ENCODE measurements at regions not wholly inside any gene's neighbourhood (a gene's known extent, or its start where the extent isn't known, plus 50 kb on each side); places are given as distances from the start of the nearest gene placed in this dataset.

DNA sequence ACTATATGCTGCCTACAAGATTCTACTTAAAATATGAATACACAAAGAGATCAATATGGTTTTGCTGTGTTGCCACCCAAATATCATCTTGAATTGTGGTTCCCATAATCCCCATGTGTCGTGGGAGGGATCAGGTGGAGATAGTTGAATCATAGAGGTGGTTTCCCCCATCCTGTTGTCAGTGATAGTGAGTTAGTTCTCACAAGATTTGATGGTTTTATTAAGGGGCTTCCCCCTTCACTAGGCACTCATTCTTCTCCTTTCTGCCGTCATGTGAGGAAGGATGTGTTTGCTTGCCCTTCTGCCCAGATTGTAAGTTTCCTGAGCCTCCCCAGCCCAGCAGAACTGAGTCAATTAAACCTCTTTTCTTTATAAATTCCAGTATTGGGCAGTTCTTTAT is 654.4 kb upstream of the NR5A2 start:
- no peak overlapping the region for H3K9ac ChIP-seq (ENCODE audit: low read depth, low read length)
- no peaks in the 10 kb centered on the region for H3K4me1 ChIP-seq (ENCODE audit: insufficient read depth, low read length)
- H3K9me3 ChIP-seq (ENCODE audit: control insufficient read depth, insufficient read depth, low read length), result no peaks in the 10 kb centered on the region
- H3K36me3 ChIP-seq (ENCODE audit: insufficient read depth, low read length), result no peaks in the 10 kb centered on the region

DNA sequence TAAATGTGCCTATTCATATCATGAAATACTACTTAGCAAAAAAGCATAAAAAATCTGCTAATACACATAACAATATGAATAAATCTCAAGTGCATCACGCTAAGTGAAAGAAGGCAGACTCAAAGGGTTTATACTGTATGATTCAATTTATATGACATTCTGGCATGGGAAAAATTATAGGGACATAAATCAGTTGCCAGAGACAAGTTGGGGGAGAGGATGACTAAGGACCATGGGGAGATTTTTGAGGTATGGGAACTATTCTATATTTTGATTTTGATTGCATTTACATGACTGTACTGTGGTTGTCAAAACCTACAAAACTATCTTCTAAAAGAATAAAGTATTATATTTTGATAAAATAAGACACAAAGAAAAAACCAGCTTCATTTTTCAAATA is 650.3 kb upstream of the NR5A2 start:
- H3K36me3 ChIP-seq (ENCODE audit: insufficient read depth, low read length), result no peaks in the 10 kb centered on the region
- no peaks in the 10 kb centered on the region for H3K4me1 ChIP-seq (ENCODE audit: insufficient read depth, low read length)
- H3K9me3 ChIP-seq (ENCODE audit: control insufficient read depth, insufficient read depth, low read length), result no peaks in the 10 kb centered on the region
- no peak overlapping the region for H3K9ac ChIP-seq (ENCODE audit: low read depth, low read length)

DNA sequence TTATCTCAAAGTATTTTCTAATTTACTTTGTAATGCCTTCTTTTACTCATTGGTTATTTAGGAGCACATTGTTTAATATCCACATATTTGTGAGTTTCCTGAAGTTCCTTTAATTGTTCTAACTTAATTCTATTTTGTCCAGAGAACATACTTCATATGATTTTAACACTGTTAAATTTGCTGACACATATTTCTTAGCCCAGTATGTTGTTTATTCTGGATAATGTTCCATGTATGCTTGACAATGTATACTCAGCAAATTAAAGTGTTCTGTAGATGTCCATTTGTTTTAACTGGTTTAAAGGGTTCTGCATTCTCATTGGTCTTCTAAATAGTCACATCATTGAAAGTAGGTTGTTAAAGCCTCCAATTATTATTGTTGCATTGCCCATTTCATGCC is 643.7 kb upstream of the NR5A2 start:
- H3K4me1 ChIP-seq (ENCODE audit: insufficient read depth, low read length), result no peaks in the 10 kb centered on the region
- no peaks in the 10 kb centered on the region for H3K36me3 ChIP-seq (ENCODE audit: insufficient read depth, low read length)
- no peaks in the 10 kb centered on the region for H3K9me3 ChIP-seq (ENCODE audit: control insufficient read depth, insufficient read depth, low read length)

DNA sequence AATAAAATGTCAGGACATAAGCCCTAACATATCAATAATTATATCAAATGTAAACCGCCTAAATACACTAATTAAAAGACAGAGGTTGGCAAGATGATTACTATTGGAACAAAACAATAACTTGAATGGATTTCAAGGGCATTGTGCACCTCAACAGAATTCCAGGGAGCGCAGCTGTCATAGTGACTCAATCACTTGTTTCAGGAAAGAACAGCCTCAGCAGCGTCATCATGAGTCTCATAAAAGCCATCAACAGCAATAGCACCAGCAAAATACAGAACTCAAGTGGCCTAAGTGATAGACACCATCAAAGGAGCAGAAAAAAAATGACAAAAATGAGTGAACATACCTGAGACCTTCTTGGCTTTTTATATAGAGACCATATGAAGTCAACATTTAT is 632.7 kb upstream of the NR5A2 start:
- Histone ChIP-seq H3K9ac (ENCODE audit: low read depth, low read length) (no peak overlapping the region), H3K4me1 (ENCODE audit: insufficient read depth, low read length) (no peaks in the 10 kb centered on the region), H3K36me3 (ENCODE audit: insufficient read depth, low read length) (no peaks in the 10 kb centered on the region), H3K9me3 (ENCODE audit: control insufficient read depth, insufficient read depth, low read length) (no peaks in the 10 kb centered on the region)

More for the DNA sequence above, 643.7 kb upstream of the NR5A2 start:
- no peak overlapping the region for H3K9ac ChIP-seq (ENCODE audit: low read depth, low read length)

DNA sequence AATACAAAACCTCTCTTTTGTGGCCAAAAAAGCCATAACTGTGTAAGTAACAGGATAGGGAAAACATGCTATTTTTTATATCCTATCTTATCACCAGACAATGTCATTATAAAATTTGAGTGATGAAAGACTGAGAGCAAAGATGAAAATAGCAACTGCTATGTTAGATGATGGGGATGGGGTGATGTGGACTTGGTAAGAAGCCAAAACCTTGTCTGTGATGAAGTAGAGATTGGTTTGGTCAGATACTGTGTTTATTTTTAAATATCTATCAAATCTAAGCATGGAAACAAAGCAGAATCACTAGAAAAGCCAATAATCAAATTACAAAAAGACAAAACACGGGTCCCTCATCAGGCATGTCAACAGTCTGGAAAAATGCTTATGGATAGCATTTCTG is 631.1 kb upstream of the NR5A2 start:
- Histone ChIP-seq H3K4me1 (ENCODE audit: insufficient read depth, low read length) (no peaks in the 10 kb centered on the region), H3K9ac (ENCODE audit: low read depth, low read length) (no peak overlapping the region), H3K9me3 (ENCODE audit: control insufficient read depth, insufficient read depth, low read length) (no peaks in the 10 kb centered on the region), H3K36me3 (ENCODE audit: insufficient read depth, low read length) (no peaks in the 10 kb centered on the region)

DNA sequence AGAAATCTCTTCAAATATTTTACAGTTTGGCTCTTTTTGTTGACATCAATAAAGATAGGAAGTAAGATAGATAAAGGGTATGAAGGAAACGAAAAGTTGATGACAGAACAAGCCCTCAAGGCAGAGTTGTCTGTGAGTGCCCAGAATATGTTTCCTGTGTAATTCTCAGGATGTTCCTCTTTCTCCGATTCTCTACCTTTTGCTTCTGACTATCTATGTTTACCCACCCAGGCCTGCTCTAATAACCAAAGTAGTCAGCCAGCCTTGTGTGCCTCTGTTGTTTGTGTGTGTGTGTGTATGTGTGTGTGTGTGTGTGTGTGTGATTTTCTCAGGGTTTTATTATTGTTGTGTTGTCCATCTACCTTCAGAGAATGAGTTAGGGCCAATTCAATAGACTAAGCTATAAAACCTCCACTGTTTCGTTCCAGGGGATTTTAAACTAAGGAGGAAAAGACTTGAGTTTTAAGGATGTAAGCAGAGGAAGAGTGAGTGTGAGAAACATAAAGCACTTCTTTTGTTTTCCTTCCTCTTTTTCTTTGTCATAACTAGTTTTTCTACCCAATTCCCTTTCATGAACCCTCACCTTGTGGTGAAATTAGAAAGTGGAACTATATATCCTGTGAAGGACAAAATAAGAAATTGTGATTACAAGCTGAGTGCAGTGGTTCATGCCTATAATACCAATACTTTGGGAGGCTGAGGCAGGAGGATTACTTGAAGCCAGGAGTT is 627.4 kb upstream of the NR5A2 start:
- peaks cover 9% of the 10 kb centered on the region; the same call in 1 of the 2 replicates for H3K4me1 ChIP-seq (ENCODE audit: insufficient read depth, low read length)
- H3K9ac ChIP-seq (ENCODE audit: low read depth, low read length), result no peak overlapping the region
- no peaks in the 10 kb centered on the region for H3K9me3 ChIP-seq (ENCODE audit: control insufficient read depth, insufficient read depth, low read length)
- no peaks in the 10 kb centered on the region for H3K36me3 ChIP-seq (ENCODE audit: insufficient read depth, low read length)

DNA sequence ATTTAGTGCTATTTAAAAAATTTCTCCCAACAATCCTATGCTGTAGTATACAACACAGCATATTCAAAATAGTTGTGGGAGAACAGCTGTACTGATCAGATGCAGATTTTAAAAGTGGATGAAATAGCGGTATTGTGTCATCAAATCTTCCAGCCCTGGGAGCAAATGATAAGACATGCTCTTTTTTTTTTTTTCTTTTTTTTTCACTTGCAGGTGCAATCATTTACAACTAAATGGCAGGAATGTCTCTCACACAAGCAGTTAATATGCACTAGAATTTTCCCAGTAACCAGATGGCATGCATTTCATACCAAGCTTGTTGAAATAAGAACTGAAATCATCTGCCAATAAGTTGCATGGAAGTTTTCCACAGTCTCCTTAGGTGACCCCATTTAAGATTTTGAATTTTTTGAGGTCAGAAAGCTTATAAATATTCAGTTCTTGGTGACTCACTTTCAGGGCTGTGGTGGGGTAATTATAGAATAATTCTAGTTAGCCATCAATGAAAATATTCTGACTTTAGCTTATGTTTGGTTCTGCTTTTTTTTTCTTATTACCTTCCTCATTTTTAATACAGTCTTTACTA is 623.9 kb upstream of the NR5A2 start:
- no peaks in the 10 kb centered on the region for H3K9me3 ChIP-seq (ENCODE audit: control insufficient read depth, insufficient read depth, low read length)
- H3K36me3 ChIP-seq (ENCODE audit: insufficient read depth, low read length), result no peaks in the 10 kb centered on the region
- no peak overlapping the region for H3K9ac ChIP-seq (ENCODE audit: low read depth, low read length)
- H3K4me1 ChIP-seq (ENCODE audit: insufficient read depth, low read length), result peaks cover 9% of the 10 kb centered on the region; the same call in 1 of the 2 replicates

DNA sequence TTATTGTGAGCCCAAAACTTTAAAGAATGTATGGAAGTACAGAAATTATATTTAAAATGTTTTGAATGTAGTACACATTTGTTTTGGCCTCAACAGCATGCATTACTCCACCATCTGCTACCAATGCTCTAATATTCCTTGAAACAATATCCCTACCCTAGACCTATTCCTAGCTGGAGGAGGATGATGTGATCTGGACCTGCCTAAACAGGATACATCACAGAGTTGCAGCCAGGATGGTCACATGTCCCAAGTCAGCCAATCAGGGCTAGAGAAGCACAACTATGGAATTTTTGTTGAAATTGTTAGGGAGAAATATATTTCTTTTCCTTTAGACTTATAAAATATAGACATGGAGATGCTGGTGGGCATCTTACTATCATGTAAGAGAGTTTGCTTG is 623.3 kb upstream of the NR5A2 start:
- H3K9ac ChIP-seq (ENCODE audit: low read depth, low read length), result no peak overlapping the region
- peaks cover 9% of the 10 kb centered on the region; the same call in 1 of the 2 replicates for H3K4me1 ChIP-seq (ENCODE audit: insufficient read depth, low read length)
- H3K9me3 ChIP-seq (ENCODE audit: control insufficient read depth, insufficient read depth, low read length), result no peaks in the 10 kb centered on the region
- H3K36me3 ChIP-seq (ENCODE audit: insufficient read depth, low read length), result no peaks in the 10 kb centered on the region

DNA sequence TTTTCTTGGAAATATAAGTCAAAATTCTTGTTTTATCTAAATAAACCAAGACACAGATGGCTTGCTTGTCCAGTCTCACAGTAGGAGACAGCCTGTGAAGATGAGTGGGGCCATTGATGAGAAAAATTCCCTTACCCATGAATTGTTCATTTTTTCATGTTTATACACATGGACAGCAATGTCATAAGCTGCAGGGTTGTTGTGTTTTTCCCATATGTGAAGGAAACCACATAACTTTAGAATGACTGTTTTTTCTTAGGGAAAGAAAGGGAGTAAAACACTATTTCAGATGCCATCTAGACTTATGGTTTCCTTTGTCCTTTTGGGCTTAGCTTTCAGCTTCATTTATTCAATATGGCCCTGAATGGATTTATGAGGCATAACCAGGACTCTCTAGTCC is 622.5 kb upstream of the NR5A2 start:
- H3K9ac ChIP-seq (ENCODE audit: low read depth, low read length), result no peak overlapping the region
- H3K36me3 ChIP-seq (ENCODE audit: insufficient read depth, low read length), result no peaks in the 10 kb centered on the region
- peaks cover 9% of the 10 kb centered on the region; the same call in 1 of the 2 replicates for H3K4me1 ChIP-seq (ENCODE audit: insufficient read depth, low read length)
- no peaks in the 10 kb centered on the region for H3K9me3 ChIP-seq (ENCODE audit: control insufficient read depth, insufficient read depth, low read length)

DNA sequence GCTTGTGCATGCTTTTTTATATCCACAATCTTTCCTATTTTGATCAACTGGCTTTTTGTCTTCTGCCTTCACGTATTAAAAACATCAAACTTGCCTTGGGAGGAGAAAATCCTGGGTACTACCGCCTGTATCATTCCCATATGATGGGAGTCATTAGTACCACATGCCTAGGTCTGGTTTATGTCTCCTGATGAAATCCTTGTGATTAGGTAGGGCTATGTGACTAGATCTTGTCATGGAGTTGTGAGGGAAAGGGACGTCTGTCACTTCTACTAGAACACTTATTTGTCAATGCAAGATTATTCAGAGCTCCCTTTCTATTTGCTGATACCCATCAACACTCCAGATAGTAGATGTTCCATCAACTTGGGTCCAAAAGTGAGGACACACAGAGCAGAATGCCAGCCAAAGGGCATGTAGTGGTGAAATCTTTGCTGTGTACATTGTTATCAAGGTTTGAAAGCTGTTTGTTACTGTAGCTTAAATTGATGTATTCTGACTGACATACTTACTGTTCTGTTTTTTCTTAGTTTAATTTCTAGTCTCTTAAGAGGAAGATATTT is 621.8 kb upstream of the NR5A2 start:
- Histone ChIP-seq H3K4me1 (ENCODE audit: insufficient read depth, low read length) (peaks cover 9% of the 10 kb centered on the region; the same call in 1 of the 2 replicates), H3K9me3 (ENCODE audit: control insufficient read depth, insufficient read depth, low read length) (no peaks in the 10 kb centered on the region), H3K36me3 (ENCODE audit: insufficient read depth, low read length) (no peaks in the 10 kb centered on the region), H3K9ac (ENCODE audit: low read depth, low read length) (no peak overlapping the region)

DNA sequence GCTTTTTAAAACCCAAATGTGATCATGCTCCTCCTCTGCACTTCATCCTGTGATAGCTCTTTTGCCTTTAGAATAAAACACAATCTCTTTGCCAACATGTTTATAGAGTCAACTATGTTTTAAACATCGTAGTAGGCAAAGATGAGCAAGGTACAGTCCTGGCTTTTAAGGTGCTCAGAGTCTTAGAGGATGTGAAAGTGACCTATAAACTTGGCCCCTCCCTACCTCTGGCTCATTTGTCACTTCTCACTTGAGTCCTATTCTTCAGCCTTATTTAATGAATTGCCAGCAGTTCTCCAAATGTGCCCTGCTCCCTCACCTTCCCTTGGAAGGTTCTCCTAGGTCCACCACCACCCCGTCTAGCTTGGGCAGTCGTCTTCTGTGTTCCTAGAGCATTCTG is 617.0 kb upstream of the NR5A2 start:
- Histone ChIP-seq H3K9ac (ENCODE audit: low read depth, low read length) (no peak overlapping the region), H3K4me1 (ENCODE audit: insufficient read depth, low read length) (no peaks in the 10 kb centered on the region), H3K9me3 (ENCODE audit: control insufficient read depth, insufficient read depth, low read length) (no peaks in the 10 kb centered on the region)

DNA sequence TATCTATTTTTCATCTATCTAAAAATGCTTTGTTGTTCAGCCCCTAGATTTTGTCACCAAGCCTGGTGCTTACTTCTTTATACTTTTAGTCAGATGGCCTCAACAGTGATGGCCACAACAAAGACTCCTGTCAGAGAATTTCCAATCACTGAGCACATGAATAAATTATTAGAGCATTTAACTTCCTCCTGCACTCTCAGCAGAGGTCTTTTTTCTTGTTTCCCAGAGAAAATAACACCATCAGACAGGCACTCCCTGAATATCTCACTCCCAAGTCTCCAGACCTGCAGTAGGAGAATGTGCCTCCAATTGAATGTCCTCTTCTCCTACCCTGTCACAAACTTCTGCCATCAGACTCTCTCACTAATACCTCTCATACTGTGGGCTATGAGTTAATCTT is 616.0 kb upstream of the NR5A2 start:
- no peak overlapping the region for H3K9ac ChIP-seq (ENCODE audit: low read depth, low read length)
- H3K4me1 ChIP-seq (ENCODE audit: insufficient read depth, low read length), result no peaks in the 10 kb centered on the region
- no peaks in the 10 kb centered on the region for H3K36me3 ChIP-seq (ENCODE audit: insufficient read depth, low read length)
- H3K9me3 ChIP-seq (ENCODE audit: control insufficient read depth, insufficient read depth, low read length), result no peaks in the 10 kb centered on the region

More for the DNA sequence above, 617.0 kb upstream of the NR5A2 start:
- H3K36me3 ChIP-seq (ENCODE audit: insufficient read depth, low read length), result no peaks in the 10 kb centered on the region

DNA sequence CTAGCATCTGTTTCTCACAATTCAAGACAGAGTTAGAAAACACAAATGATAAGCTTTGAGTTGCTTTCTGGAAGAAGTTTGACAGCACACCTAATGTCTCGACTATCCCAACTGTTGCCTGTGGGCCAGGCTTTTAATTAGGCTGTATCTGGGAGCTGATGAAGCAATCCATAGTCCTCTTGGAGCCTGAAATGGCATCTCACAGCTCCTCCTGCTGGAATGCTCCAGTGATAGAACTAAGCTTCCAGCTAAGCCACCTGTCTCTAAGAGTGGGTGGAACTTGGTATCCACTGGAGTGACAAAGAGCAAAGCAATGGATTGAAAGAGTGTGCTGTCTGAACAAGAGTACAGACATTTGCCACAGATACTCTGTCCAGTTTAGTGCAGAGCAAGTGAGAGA is 605.3 kb upstream of the NR5A2 start:
- H3K9me3 ChIP-seq (ENCODE audit: control insufficient read depth, insufficient read depth, low read length), result no peaks in the 10 kb centered on the region
- H3K9ac ChIP-seq (ENCODE audit: low read depth, low read length), result no peak overlapping the region
- H3K4me1 ChIP-seq (ENCODE audit: insufficient read depth, low read length), result no peaks in the 10 kb centered on the region
- H3K36me3 ChIP-seq (ENCODE audit: insufficient read depth, low read length), result no peaks in the 10 kb centered on the region

DNA sequence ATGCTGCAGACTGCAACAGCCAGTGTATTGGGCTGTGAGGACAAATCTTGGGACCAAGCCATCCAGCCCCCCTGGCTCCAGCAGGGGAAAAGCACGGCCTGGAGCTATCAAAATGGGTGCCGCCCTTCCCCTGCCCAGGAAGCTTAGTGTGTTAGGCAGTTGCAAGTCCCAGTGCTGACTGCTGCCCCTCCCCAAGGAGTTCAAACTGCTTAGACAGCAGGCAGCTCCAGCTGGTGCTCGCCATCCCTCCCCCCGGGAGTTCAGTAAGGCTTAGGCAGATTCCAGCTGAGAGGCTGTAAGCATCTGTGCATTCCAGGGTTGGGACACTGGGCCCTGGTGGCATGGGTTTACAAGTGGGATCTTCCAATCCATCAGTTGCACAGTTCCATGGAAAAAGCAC is 579.6 kb upstream of the NR5A2 start:
- no peak overlapping the region for H3K9ac ChIP-seq (ENCODE audit: low read depth, low read length)
- no peaks in the 10 kb centered on the region for H3K4me1 ChIP-seq (ENCODE audit: insufficient read depth, low read length)
- peaks cover 3% of the 10 kb centered on the region; the same call in 1 of the 2 replicates for H3K9me3 ChIP-seq (ENCODE audit: control insufficient read depth, insufficient read depth, low read length)
- no peaks in the 10 kb centered on the region for H3K36me3 ChIP-seq (ENCODE audit: insufficient read depth, low read length)

DNA sequence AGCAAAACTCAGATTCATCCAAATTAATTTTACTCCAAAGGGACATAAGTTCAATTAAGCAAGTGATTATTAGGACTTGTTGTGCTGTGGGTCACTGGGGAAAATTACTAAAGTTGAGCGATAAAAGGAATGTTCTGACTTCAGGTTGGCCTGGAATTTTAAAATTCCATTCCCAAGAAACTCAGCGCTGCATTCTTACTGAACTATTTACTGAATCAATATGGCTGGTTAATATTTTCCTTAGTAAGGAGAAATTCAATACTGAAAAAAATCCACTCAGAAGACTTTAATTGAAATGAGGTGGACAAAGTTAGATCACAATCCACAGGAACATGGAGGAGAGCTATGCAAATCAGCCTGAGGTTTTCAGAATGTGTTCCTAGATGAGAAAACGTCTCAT is 578.9 kb upstream of the NR5A2 start:
- Histone ChIP-seq H3K36me3 (ENCODE audit: insufficient read depth, low read length) (no peaks in the 10 kb centered on the region), H3K4me1 (ENCODE audit: insufficient read depth, low read length) (no peaks in the 10 kb centered on the region), H3K9ac (ENCODE audit: low read depth, low read length) (no peak overlapping the region), H3K9me3 (ENCODE audit: control insufficient read depth, insufficient read depth, low read length) (no peaks in the 10 kb centered on the region)
